K562 (cell line): ENCODE measurements at regions not wholly inside any gene's neighbourhood (a gene's known extent, or its start where the extent isn't known, plus 50 kb on each side); places are given as distances from the start of the nearest gene placed in this dataset.

Source experiments
- BRD9 ChIP-seq: fragments of 450-650 bp; IDR thresholded peaks from 2 replicates; pipeline ENCODE4 v1.6.1; 2018; ENCODE audit warnings: low read depth; ENCODE audit not compliant: partially characterized antibody
- CTCF ChIP-seq, 3 experiments: IDR thresholded peaks in 2 of 3; conservative IDR thresholded peaks in 1 of 3; 2 replicates each; pipeline ENCODE4 v1.5.1; 2011 to 2012; ENCODE audit warnings: low read length in 3 of 3, mild to moderate bottlenecking in 3 of 3, control low read depth in 2 of 3, improper control_type of control experiment in 1 of 3, inconsistent platforms in 1 of 3, low read depth in 1 of 3, mixed read lengths in 1 of 3, moderate library complexity in 1 of 3; ENCODE audit not compliant: insufficient read depth in 2 of 3

GRCh38 chr1:214854126-214854875 lies 228.2 kb upstream of the KCNK2 start:
- TF ChIP-seq BRD9: no peak
- no peak for TF ChIP-seq CTCF (IDR thresholded peaks at IDR 0.05 in 2 of 3, conservative IDR thresholded peaks at IDR 0.05 in 1 of 3; ENCODE audit: insufficient read depth in 2 of 3, low read depth in 1 of 3, low read length in 3 of 3)
